Posterior vena cava (tissue), 2 donors: ENCODE measurements at regions not wholly inside any gene's neighbourhood (a gene's known extent, or its start where the extent isn't known, plus 50 kb on each side); places are given as distances from the start of the nearest gene placed in this dataset.

Source experiments
- DNase-seq: peaks from one replicate; pipeline ENCODE4 v3.0.0-alpha.2; 2020; ENCODE audit warnings: low spot score
- intact Hi-C, 2 donors: fragments of 100-400 bp; cut with DNase I; formaldehyde crosslinking; loops; one replicate each; pipeline versions ENCODE4 v1.14.1 to v1.14.2; 2022 to 2023
- donor health status: DM: yes; HTN: yes; CAD: no.
- donor health status: DM: yes; HTN: yes; CAD: no.

GRCh38 chr6:137434640-137435039 lies 59.6 kb downstream of the OLIG3 start:
- no peak for DNase-seq
- intact Hi-C loops: no loop called here

DNA sequence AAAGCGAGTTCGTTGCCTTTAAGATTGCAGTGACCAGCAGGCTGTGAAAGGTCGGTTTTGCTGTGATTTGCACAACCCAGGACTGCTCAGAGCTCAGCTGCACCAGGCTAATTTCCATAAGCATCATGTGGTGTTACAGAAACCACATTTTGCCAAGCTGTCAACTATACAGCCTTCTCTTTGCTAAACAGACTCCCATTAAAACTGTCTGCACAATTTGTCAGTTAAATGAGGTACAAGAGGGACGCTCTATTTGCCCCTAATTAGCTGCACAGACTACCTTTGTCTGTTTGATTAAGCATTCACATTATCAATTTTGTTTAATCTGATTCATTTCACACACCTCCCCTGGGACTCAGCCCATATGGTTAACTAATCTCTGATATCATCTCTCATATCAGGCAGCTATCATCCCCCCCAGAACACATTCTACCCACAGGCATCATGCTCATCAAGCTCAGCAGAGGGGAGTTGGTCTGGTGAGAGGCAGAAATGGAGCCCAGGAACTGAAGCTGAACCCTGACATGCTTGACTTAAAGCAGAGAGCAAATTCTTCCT lies 62.1 kb downstream of the OLIG3 start:
- DNase-seq: no peak
- intact Hi-C loops: no loop called here

- no peak for DNase-seq
- intact Hi-C loops: no loop called here
Observed at GRCh38 chr6:137430954-137431353, 63.2 kb downstream of the OLIG3 start.

DNA sequence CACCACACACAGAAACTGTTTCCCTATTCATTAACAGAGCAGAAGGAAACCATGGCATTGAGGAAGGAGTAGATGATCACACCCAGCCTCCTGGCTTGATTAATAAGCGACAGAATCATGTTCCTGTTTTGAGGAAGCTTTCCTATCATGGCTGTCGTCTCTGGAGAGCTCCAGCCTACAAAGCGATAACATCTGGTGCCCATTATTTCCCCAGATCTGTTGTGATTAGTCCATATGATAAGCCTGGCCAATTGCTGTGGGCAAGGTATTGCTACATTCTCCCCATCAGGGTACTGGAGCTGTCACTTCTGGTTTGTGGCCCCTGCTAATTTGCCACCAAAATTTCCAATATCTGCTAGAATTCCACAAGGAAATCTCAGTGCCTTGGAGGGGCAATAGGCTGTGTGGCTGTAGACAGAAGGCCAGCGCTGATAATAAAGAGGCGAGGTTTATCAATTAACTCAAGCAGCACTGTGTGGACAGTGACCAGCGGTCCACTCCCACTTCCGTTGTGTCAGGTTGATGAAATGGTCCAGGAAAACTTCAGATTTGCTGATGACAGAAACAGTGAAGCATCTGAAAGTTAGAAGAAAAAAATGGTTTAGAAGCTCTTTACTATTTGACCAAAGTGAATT lies 66.4 kb downstream of the OLIG3 start:
- intact Hi-C loops: no loop called here
- no peak for DNase-seq

DNA sequence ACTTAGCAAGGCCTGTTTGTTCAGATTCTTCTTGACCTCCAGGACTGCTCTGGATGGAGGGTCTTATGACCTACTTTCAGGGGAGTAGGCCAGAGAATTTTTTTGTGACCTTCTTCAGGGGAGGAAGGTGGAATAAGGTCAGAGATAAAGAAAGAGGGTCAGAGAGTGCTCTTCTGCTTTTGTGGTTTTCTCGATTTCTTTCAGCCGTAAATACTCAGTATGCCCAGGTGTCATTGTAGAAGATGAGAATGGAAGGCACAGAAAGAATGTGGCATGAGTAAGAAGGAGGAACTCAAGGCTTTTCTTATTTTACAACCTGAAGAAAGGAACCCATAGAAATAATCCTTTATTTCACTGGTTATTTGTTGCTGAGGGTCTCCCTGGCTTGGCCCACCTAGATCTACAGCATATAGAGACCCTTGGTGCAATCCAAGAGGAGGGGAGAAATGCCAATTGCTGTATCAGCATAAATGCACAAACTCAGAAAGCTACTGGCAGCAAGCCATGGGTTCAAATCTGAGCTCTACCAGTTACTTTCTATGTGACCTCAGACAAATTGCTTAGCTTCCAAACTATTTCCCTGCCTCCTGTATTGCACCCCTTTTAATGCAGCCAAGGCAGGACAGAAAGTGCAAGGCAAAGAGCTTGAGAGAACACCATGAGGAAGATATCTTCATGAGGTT lies 68.0 kb downstream of the OLIG3 start:
- intact Hi-C loops: no loop called here
- no peak for DNase-seq

GRCh38 chr6:137424251-137424650 lies 69.9 kb downstream of the OLIG3 start:
- DNase-seq: no peak
- intact Hi-C loops: no loop called here

DNA sequence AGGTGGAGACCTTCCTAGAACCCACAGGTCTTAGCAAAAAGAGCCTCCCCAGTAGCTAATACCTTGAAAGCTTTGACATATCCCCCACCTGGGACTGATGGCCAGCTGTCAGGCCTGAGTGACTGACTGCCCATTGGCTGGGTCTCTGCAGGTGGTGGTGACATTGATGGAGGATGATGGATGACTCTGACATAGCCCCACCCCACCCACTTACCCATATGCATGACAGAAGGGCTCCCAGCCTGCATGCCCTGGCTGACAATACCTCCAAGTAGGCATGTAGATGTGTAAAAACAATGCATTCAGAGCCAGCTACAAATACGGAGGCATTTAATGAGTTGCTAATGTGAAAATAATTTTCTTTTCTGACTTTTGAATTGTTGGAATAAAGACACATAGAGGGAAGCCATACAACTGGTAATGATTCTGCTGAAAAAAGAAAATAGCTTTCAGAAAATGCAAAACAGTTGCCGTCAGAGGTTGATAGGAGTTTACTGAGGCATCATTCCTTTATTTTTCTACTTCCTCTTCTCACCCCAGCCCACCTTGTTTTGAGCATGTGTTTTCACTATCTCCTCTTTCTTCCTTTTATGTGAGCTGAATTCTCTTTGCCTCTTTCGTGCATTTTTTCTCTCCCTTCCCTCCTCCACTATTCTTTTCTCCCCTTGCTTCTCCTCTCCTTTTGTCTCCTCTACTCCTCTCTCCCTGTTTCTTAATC lies 70.6 kb downstream of the OLIG3 start:
- intact Hi-C loops: no loop called here
- DNase-seq: no peak

- intact Hi-C loops: no loop called here
- DNase-seq: no peak
Observed at GRCh38 chr6:137417396-137417795, 76.8 kb downstream of the OLIG3 start.

- DNase-seq: no peak
Observed at GRCh38 chr6:137416376-137417109, 77.7 kb downstream of the OLIG3 start.

DNA sequence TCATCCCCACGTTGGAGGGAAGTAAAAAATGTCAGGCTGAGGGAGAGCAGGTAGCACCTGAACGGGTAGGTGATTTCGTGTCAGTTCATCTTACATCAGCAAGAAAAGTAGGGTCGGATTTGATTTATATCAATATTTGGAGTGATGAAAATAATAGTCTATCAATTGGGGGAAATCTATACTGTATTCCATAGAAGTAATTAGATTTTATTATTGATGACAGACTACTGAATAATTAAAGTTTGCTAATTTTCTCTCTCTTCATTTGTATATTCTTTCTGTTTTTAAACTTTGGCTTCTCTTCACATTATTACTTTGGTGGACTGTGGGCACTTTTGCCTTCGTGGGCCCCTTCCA lies 78.4 kb downstream of the OLIG3 start:
- DNase-seq: no peak
- intact Hi-C loops: no loop called here

More at GRCh38 chr6:137416376-137417109, 77.7 kb downstream of the OLIG3 start:
- intact Hi-C loops: no loop called here

- DNase-seq: no peak
- intact Hi-C loops: no loop called here
Observed at GRCh38 chr6:137415127-137415833, 78.9 kb downstream of the OLIG3 start.

- intact Hi-C loops: no loop called here
- DNase-seq: no peak
Observed at GRCh38 chr6:137414599-137414998, 79.6 kb downstream of the OLIG3 start.

GRCh38 chr6:137413482-137413881 lies 80.7 kb downstream of the OLIG3 start:
- DNase-seq: no peak

GRCh38 chr6:137412562-137412961 lies 81.6 kb downstream of the OLIG3 start:
- intact Hi-C loops: no loop called here
- no peak for DNase-seq

More at GRCh38 chr6:137413482-137413881, 80.7 kb downstream of the OLIG3 start:
- intact Hi-C loops: no loop called here

- intact Hi-C loops: loop anchor here in 1 of 2 donors (2.0 kb wide), 1 partner anchor 309 kb away; no protein-coding TSS in a partner anchor
Observed at GRCh38 chr6:137409266-137409777, 84.9 kb downstream of the OLIG3 start.

DNA sequence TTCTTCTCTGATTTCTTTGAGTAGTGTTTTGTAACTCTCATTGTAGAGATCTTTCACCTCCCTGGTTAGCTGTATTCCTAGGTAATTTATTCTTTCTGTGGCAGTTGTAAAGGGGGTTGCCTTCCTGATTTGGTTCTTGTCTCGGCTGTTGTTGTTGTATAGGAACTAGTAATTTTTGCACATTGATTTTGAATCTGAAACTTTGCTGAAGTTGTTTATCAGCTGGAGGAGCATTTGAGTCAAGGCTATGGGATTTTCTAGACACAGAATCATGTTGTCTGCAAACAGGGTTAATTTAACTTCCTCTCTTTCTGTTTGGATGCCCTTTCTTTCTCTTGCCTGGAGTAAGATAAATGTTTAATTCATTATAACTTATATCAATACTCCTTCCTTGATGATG lies 86.4 kb downstream of the OLIG3 start:
- DNase-seq: no peak
- intact Hi-C loops: loop anchor here in 1 of 2 donors (2.0 kb wide), 1 partner anchor 307 kb away; no protein-coding TSS in a partner anchor

More at GRCh38 chr6:137409266-137409777, 84.9 kb downstream of the OLIG3 start:
- DNase-seq: no peak

DNA sequence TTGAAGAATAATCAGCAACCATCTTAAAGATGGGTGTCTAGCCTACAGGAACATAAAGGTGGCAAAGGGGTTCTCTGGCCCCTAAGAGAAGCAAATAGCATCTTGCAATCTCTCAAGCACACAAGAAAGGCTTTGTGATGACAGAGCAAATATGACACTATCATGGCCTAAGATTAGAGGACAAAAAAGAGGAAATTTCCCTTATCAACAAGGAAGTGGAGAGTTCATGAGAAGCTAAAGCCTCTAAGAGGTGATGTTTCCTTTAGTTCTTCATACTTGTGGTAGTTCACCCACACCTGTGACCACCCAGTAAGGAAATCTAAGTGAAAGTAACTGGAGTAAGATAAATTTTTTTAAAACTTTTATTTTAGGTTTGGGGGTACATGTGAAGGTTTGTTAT lies 88.4 kb downstream of the OLIG3 start:
- no peak for DNase-seq
- intact Hi-C loops: loop anchor here in 1 of 2 donors (1.0 kb wide), 1 partner anchor 38 kb away; no protein-coding TSS in a partner anchor

DNA sequence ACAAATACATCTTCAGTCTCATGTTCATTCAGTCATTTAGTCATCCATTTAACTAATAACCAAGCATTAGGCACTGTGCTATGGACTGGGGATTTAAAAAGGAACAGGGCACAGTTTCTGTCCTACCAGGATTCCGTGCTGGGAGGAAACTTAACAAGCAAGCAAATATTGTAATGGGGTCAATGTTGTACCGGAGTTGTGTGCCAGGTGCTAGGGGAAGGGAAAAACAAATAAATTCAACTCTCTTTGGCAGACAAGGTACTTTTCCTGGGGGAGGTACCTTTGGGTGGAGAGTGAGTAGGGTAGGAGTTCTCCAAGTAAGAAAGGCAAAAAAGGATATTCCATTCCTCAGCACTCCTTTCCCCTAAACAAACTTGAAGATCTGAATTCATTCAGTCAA lies 90.3 kb downstream of the OLIG3 start:
- intact Hi-C loops: no loop called here
- DNase-seq: no peak

- intact Hi-C loops: no loop called here
- no peak for DNase-seq
Observed at GRCh38 chr6:137403443-137403842, 90.8 kb downstream of the OLIG3 start.
